ENCODE measurements at regions not wholly inside any gene's neighbourhood (a gene's known extent, or its start where the extent isn't known, plus 50 kb on each side); places are given as distances from the start of the nearest gene placed in this dataset.

DNA sequence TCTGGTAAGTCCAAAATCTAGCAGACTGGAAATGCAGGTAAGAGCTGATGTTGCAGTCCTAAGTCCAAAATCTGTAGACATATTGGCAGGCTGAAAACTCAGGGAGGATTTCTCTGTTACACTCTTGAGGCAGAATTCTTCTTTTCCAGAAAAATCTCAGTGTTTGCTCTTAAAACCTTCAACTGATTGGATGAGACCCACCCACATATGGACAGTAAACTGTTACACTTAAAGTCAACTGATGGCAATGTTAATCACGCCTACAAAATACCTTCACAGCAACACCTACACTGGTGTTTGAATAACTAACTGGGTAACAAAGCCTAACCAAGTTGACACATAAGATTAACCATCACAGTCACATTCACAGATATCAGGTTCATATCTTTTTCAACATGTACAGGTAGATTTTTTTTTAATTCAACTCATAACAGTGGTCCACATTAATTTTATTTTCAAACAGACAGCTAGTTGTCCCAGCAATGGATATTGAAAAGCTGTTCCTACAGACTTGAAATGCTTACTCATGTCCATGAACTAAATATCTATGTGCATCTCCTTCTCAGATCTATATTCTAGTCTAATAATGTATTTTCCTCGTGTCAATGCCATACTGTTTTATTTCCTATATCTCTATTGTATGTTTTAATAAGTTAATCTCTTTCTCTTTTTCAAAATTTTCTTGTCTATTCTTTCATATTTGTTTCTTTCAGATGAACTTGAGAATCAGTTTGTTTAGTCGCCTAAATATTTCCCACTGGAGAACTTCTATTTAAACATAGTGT is 110.1 kb downstream of the TMPRSS5 start:
- peaks cover 6% of the 10 kb centered on the region for H3K4me1 Mint-ChIP-seq
- DNase-seq (ENCODE audit: low spot score) (no peak), ATAC-seq (no peak)
- peaks cover 16% of the 10 kb centered on the region for H3K9me3 Mint-ChIP-seq
- TF ChIP-seq ZNF232 (CRISPR knock-in tag; IDR thresholded peaks at IDR 0.05) (no peak), PRDM15 (CRISPR knock-in tag; IDR thresholded peaks at IDR 0.05) (no peak), HMGA2 (CRISPR knock-in tag; IDR thresholded peaks at IDR 0.05) (no peak), MYBL2 (CRISPR knock-in tag; IDR thresholded peaks at IDR 0.05) (no peak), ZNF532 (CRISPR knock-in tag; IDR thresholded peaks at IDR 0.05; ENCODE audit: borderline replicate concordance) (no peak), FOXJ3 (CRISPR knock-in tag; IDR thresholded peaks at IDR 0.05; ENCODE audit: borderline replicate concordance) (no peak), CBFB (CRISPR knock-in tag; IDR thresholded peaks at IDR 0.05; ENCODE audit: low read depth) (no peak), CREB1 (CRISPR knock-in tag; IDR thresholded peaks at IDR 0.05) (no peak), ZNF416 (CRISPR knock-in tag; IDR thresholded peaks at IDR 0.05) (no peak), CTCF (IDR thresholded peaks at IDR 0.05) (no peak), ETV6 (CRISPR knock-in tag; IDR thresholded peaks at IDR 0.05) (no peak), HMGXB4 (CRISPR knock-in tag; IDR thresholded peaks at IDR 0.05) (no peak)
- TF ChIP-seq, protein P1, sequence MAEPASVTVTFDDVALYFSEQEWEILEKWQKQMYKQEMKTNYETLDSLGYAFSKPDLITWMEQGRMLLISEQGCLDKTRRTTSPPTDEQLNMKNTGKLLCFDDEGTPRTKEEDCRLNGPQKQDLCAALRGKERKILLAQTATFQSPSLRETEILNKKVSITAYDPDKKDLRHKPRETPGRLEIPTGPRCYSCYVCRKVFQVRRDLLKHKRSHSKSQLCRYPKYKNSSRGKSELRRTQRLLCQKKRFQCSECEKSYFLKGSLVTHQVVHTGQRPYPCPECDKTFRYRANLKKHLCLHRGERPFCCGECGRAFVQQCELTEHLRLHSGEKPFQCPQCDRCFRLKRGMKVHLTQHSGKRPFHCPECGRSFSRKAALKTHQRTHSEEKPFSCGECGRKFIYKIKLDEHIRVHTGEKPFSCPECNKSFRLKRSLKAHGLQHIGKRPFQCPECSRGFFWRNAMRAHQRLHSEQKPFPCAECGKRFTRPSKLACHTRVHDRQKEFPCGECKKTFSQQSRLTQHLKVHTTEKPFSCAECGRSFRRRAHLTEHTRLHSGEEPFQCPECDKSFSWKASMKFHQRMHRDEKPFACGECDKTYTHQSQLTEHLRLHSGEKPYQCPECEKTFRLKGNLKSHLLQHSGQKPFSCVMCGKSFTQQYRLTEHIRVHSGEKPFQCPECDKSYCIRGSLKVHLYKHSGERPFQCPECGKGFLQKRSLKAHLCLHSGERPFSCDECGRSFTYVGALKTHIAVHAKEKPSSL (CRISPR knock-in tag; conservative IDR thresholded peaks at IDR 0.05): no peak
- TF ChIP-seq, protein P2, sequence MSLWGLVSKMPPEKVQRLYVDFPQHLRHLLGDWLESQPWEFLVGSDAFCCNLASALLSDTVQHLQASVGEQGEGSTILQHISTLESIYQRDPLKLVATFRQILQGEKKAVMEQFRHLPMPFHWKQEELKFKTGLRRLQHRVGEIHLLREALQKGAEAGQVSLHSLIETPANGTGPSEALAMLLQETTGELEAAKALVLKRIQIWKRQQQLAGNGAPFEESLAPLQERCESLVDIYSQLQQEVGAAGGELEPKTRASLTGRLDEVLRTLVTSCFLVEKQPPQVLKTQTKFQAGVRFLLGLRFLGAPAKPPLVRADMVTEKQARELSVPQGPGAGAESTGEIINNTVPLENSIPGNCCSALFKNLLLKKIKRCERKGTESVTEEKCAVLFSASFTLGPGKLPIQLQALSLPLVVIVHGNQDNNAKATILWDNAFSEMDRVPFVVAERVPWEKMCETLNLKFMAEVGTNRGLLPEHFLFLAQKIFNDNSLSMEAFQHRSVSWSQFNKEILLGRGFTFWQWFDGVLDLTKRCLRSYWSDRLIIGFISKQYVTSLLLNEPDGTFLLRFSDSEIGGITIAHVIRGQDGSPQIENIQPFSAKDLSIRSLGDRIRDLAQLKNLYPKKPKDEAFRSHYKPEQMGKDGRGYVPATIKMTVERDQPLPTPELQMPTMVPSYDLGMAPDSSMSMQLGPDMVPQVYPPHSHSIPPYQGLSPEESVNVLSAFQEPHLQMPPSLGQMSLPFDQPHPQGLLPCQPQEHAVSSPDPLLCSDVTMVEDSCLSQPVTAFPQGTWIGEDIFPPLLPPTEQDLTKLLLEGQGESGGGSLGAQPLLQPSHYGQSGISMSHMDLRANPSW (CRISPR knock-in tag; conservative IDR thresholded peaks at IDR 0.05; ENCODE audit: low read depth): no peak
- TF ChIP-seq, protein P3, sequence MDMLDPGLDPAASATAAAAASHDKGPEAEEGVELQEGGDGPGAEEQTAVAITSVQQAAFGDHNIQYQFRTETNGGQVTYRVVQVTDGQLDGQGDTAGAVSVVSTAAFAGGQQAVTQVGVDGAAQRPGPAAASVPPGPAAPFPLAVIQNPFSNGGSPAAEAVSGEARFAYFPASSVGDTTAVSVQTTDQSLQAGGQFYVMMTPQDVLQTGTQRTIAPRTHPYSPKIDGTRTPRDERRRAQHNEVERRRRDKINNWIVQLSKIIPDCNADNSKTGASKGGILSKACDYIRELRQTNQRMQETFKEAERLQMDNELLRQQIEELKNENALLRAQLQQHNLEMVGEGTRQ (CRISPR knock-in tag; IDR thresholded peaks at IDR 0.05): no peak
- peaks cover 8% of the 10 kb centered on the region for H3K36me3 Mint-ChIP-seq
- no peaks in the 10 kb centered on the region for H3K27me3 Mint-ChIP-seq (ENCODE audit: low read depth)
- ChIA-PET POLR2A (no interaction called here), CTCF (interaction anchor here (0.8 to 1.0 kb wide), 3 partner anchors 135 to 210 kb away, joined by 3 to 4 read pairs (median 3); partner anchors contain the start of gene ZW10)
- no peak overlapping the region for H3K4me3 Mint-ChIP-seq
- no peak overlapping the region for H3K27ac Mint-ChIP-seq
